SK-N-SH (cell line): ENCODE measurements at regions not wholly inside any gene's neighbourhood (a gene's known extent, or its start where the extent isn't known, plus 50 kb on each side); places are given as distances from the start of the nearest gene placed in this dataset.

Experiments used
- CTCF ChIA-PET: fragments of 300-600, 350-600 bp; formaldehyde crosslinking; extraction: SDS; loops from one replicate; lab custom pipeline; 2021; lab: Yijun Ruan, JAX
- POLR2A ChIA-PET: fragments of 350-600 bp; sonication (Branson Sonifier 250); formaldehyde crosslinking; extraction: SDS; loops from one replicate; lab custom pipeline; 2020; ENCODE audit warnings: antibody characterized with exemption, inconsistent platforms; lab: Yijun Ruan, JAX
- DNase-seq: peaks from one replicate; pipeline ENCODE4 v3.0.0; 2012
- H2AFZ ChIP-seq: fragments of 200-600 bp; sonication (generic); 2 replicates; pipeline ENCODE4 v1.8.1; 2016; ENCODE audit warnings: antibody characterized with exemption, mild to moderate bottlenecking, low read depth
- H3F3A ChIP-seq: fragments of 200-600 bp; sonication (generic); replicated peaks from 2 replicates; pipeline ENCODE3; 2016; ENCODE audit warnings: antibody characterized with exemption, mild to moderate bottlenecking; ENCODE audit not compliant: insufficient read depth
- H3K27ac ChIP-seq, 2 experiments: fragments of 200-500 bp in 1 of 2; fragments of 200-600 bp in 1 of 2; sonication (Bioruptor generic) in 1 of 2; sonication (generic), shearing (Covaris generic) in 1 of 2; 2 replicates each; pipeline versions ENCODE4 v1.5.1 to v1.6.1; 2014 to 2016; ENCODE audit warnings: low read depth in 2 of 2, inconsistent platforms in 1 of 2, low read length in 1 of 2, mild to moderate bottlenecking in 1 of 2, mixed read lengths in 1 of 2
- H3K27me3 ChIP-seq: fragments of 200-600 bp; sonication (generic), shearing (Covaris generic); 2 replicates; pipeline ENCODE4 v1.6.1; 2016; ENCODE audit warnings: mixed run types; ENCODE audit not compliant: insufficient read depth
- H3K36me3 ChIP-seq, 2 experiments: fragments of 200-500 bp in 1 of 2; fragments of 200-600 bp in 1 of 2; sonication (Bioruptor generic) in 1 of 2; sonication (generic) in 1 of 2; replicated peaks in 1 of 2; 2 replicates each; pipeline versions ENCODE3 to v1.5.1; 2014 to 2016; ENCODE audit warnings: low read length in 1 of 2, mild to moderate bottlenecking in 1 of 2; ENCODE audit not compliant: insufficient read depth in 2 of 2, control insufficient read depth in 1 of 2
- H3K4me1 ChIP-seq, 2 experiments: fragments of 200-500 bp in 1 of 2; fragments of 200-600 bp in 1 of 2; sonication (Bioruptor generic) in 1 of 2; sonication (generic), shearing (Covaris generic) in 1 of 2; 2 replicates each; pipeline versions ENCODE4 v1.5.1 to v1.6.1; 2014 to 2016; ENCODE audit warnings: low read depth in 1 of 2, low read length in 1 of 2, mixed run types in 1 of 2; ENCODE audit not compliant: insufficient read depth in 2 of 2, control insufficient read depth in 1 of 2
- H3K4me2 ChIP-seq: fragments of 200-600 bp; sonication (generic), shearing (Covaris generic); 2 replicates; pipeline ENCODE4 v1.6.1; 2017; ENCODE audit warnings: mixed run types
- H3K4me3 ChIP-seq, 2 experiments: fragments of 200-500 bp in 1 of 2; fragments of 200-600 bp in 1 of 2; sonication (Bioruptor generic) in 1 of 2; sonication (generic), shearing (Covaris generic) in 1 of 2; 2 replicates each; pipeline versions ENCODE4 v1.5.1 to v1.8.1; 2014 to 2016; ENCODE audit warnings: low read depth in 2 of 2, inconsistent platforms in 1 of 2, low read length in 1 of 2, mild to moderate bottlenecking in 1 of 2, mixed read lengths in 1 of 2, moderate library complexity in 1 of 2
- H3K79me2 ChIP-seq: fragments of 200-600 bp; sonication (generic); 2 replicates; pipeline ENCODE4 v1.8.1; 2017; ENCODE audit warnings: mild to moderate bottlenecking; ENCODE audit not compliant: insufficient read depth
- H3K9ac ChIP-seq: fragments of 200-600 bp; sonication (generic); 2 replicates; pipeline ENCODE4 v1.6.1; 2017; ENCODE audit warnings: mixed run types
- H3K9me2 ChIP-seq: fragments of 200-600 bp; sonication (generic); 2 replicates; pipeline ENCODE4 v1.6.1; 2017; ENCODE audit warnings: mixed run types
- H3K9me3 ChIP-seq: fragments of 200-600 bp; sonication (generic); 2 replicates; pipeline ENCODE4 v1.6.1; 2017; ENCODE audit warnings: mixed run types, mild to moderate bottlenecking, moderate library complexity
- H4K20me1 ChIP-seq: fragments of 200-600 bp; sonication (generic); 2 replicates; pipeline ENCODE4 v1.6.1; 2017; ENCODE audit warnings: mild to moderate bottlenecking, mixed run types; ENCODE audit not compliant: insufficient read depth
- CHD2 ChIP-seq: fragments of 150-350 bp; IDR thresholded peaks from 2 replicates; pipeline ENCODE4 v1.6.1; 2018; ENCODE audit warnings: low read length; ENCODE audit not compliant: partially characterized antibody
- CTCF ChIP-seq: fragments of 200-600 bp; sonication (generic); IDR thresholded peaks from 2 replicates; pipeline ENCODE4 v1.6.1; 2017; ENCODE audit warnings: antibody characterized with exemption, mild to moderate bottlenecking, moderate library complexity
- ELF1 ChIP-seq: IDR thresholded peaks from 2 replicates; pipeline ENCODE4 v1.4.0; 2012
- EZH2phosphoT487 ChIP-seq: fragments of 200-600 bp; sonication (generic); IDR thresholded peaks from 2 replicates; pipeline ENCODE4 v1.6.1; 2017; ENCODE audit warnings: low read depth, mixed run types, mild to moderate bottlenecking, antibody characterized with exemption, moderate library complexity, borderline replicate concordance
- FOSL2 ChIP-seq: IDR thresholded peaks from 2 replicates; pipeline ENCODE4 v1.4.0; 2012; ENCODE audit warnings: low read depth, mild to moderate bottlenecking, moderate library complexity, borderline replicate concordance
- FOXJ3 ChIP-seq: sonication (generic); formaldehyde crosslinking; IDR thresholded peaks from 2 replicates; pipeline ENCODE4 v1.5.1; 2020; ENCODE audit warnings: mild to moderate bottlenecking, missing genetic modification reagents
- GABPA ChIP-seq: IDR thresholded peaks from 2 replicates; pipeline ENCODE4 v1.4.0; 2012; ENCODE audit warnings: low read depth, mild to moderate bottlenecking
- GATA2 ChIP-seq: sonication (generic); formaldehyde crosslinking; IDR thresholded peaks from 2 replicates; pipeline ENCODE4 v1.5.0; 2020; ENCODE audit warnings: mild to moderate bottlenecking, missing genetic modification reagents
- MXI1 ChIP-seq: IDR thresholded peaks from 2 replicates; pipeline ENCODE4 v1.6.1; 2012; ENCODE audit warnings: mild to moderate bottlenecking, low read depth, low read length, improper control_type of control experiment
- POLR2AphosphoS5 ChIP-seq: IDR thresholded peaks from 2 replicates; pipeline ENCODE4 v1.6.1; 2012; ENCODE audit warnings: low read depth, low read length
- REST ChIP-seq: IDR thresholded peaks from 2 replicates; pipeline ENCODE4 v1.6.1; 2012; ENCODE audit warnings: mild to moderate bottlenecking, low read depth, low read length, moderate library complexity
- RFX5 ChIP-seq: IDR thresholded peaks from 2 replicates; pipeline ENCODE4 v1.6.1; 2012; ENCODE audit warnings: mild to moderate bottlenecking, improper control_type of control experiment, low read length
- SIN3A ChIP-seq: IDR thresholded peaks from 2 replicates; pipeline ENCODE4 v1.6.1; 2012; ENCODE audit warnings: low read depth, mild to moderate bottlenecking, low read length, moderate library complexity, borderline replicate concordance
- TEAD4 ChIP-seq: IDR thresholded peaks from 2 replicates; pipeline ENCODE4 v1.4.0; 2012; ENCODE audit warnings: mild to moderate bottlenecking, borderline replicate concordance; ENCODE audit not compliant: insufficient read depth
- WGBS: methylation state at CpG from one replicate; pipeline ENCODE4 v1.1.6; 2017; ENCODE audit warnings: low lambda C conversion rate; 5-methylcytosine and 5-hydroxymethylcytosine counted together
- TF ChIP-seq, protein P1 (sequence below): fragments of 150-350 bp; IDR thresholded peaks from 2 replicates; pipeline ENCODE4 v1.6.1; 2017; ENCODE audit warnings: antibody characterized with exemption, low read length, low read depth, borderline replicate concordance

DNA sequence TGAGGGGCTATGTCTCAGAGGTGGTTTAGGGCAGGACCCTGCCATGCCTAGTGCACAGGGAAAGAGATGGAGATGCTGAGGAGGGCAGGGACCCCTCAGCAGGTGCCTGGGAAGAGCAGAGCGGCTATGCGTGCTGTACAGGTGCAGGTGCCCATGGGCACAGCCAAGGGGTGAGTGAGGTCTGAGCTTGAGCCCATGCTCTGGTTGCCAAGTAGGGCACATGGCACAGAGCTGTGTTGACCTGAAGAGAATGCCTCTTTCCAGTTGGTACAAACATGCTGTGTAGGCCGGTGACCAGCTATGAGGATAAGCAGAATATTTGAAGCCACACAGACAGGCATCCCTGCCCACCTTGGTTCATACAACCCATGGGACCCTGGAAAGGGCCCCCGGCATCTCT, 65.8 kb upstream of the NECTIN1 start:
- no peaks in the 10 kb centered on the region for H3K9me2 ChIP-seq
- no peak overlapping the region for H3K4me2 ChIP-seq
- H3K27me3 ChIP-seq, result no peaks in the 10 kb centered on the region; the same call in 1 of the 2 replicates
- no peaks in the 10 kb centered on the region for H3K36me3 ChIP-seq
- H3F3A ChIP-seq, result no peaks in the 10 kb centered on the region
- no peak overlapping the region for H3K27ac ChIP-seq
- H3K9ac ChIP-seq, result no peak overlapping the region
- 82% methylated on average over 4 of the region's 4 CpGs for WGBS
- no peaks in the 10 kb centered on the region for H3K79me2 ChIP-seq
- POLR2A ChIA-PET, result no interaction called here
- no peak for DNase-seq
- H3K4me1 ChIP-seq, result peaks cover 0 to 42% of the 10 kb centered on the region in 2 experiments; a peak in 1 of 4 replicates
- no peak for TF ChIP-seq ELF1
- TF ChIP-seq FOXJ3 (CRISPR knock-in tag), result no peak
- TF ChIP-seq EZH2phosphoT487, result no peak
- TF ChIP-seq CTCF, result no peak
- no peak for TF ChIP-seq SIN3A
- H4K20me1 ChIP-seq, result no peaks in the 10 kb centered on the region
- no peak overlapping the region for H3K4me3 ChIP-seq
- CTCF ChIA-PET, result interaction anchor here (0.8 to 1.0 kb wide), 2 partner anchors 12 to 375 kb away, joined by 3 read pairs; no protein-coding TSS in a partner anchor
- H3K9me3 ChIP-seq, result no peaks in the 10 kb centered on the region
- H2AFZ ChIP-seq, result no peak overlapping the region

- Histone ChIP-seq H3K4me3 (no peak overlapping the region), H3K27ac (no peak overlapping the region), H3K36me3 (no peaks in the 10 kb centered on the region), H4K20me1 (no peaks in the 10 kb centered on the region), H3K9me2 (no peaks in the 10 kb centered on the region), H2AFZ (no peak overlapping the region), H3K4me1 (peaks cover 0 to 47% of the 10 kb centered on the region in 2 experiments; a peak in 1 of 4 replicates), H3K79me2 (no peaks in the 10 kb centered on the region), H3K27me3 (no peaks in the 10 kb centered on the region; the same call in 1 of the 2 replicates), H3F3A (no peaks in the 10 kb centered on the region), H3K9me3 (no peaks in the 10 kb centered on the region), H3K9ac (no peak overlapping the region), H3K4me2 (no peak overlapping the region)
- POLR2A ChIA-PET, result no interaction called here
- 67% methylated on average over 16 of the region's 17 CpGs for WGBS
- no peak for DNase-seq
- TF ChIP-seq FOSL2 (no peak), GABPA (no peak), CTCF (no peak), EZH2phosphoT487 (no peak), POLR2AphosphoS5 (no peak), MXI1 (no peak), TEAD4 (no peak), GATA2 (no peak), CHD2 (no peak), RFX5 (no peak), REST (no peak)
- TF ChIP-seq, protein P1, sequence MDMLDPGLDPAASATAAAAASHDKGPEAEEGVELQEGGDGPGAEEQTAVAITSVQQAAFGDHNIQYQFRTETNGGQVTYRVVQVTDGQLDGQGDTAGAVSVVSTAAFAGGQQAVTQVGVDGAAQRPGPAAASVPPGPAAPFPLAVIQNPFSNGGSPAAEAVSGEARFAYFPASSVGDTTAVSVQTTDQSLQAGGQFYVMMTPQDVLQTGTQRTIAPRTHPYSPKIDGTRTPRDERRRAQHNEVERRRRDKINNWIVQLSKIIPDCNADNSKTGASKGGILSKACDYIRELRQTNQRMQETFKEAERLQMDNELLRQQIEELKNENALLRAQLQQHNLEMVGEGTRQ, result no peak
- CTCF ChIA-PET, result interaction anchor here (0.8 to 1.6 kb wide), 4 partner anchors 13 to 375 kb away, joined by 3 to 5 read pairs (median 3); no protein-coding TSS in a partner anchor
Observed at GRCh38 chr11:119794141-119794665, 65.2 kb upstream of the NECTIN1 start.
